ENCODE measurements at regions not wholly inside any gene's neighbourhood (a gene's known extent, or its start where the extent isn't known, plus 50 kb on each side); places are given as distances from the start of the nearest gene placed in this dataset.

- no peak overlapping the region for H3K4me2 ChIP-seq (ENCODE audit: low read length)
- H4K20me1 ChIP-seq (ENCODE audit: insufficient read depth): no peaks in the 10 kb centered on the region
- ChIA-PET RAD21 (ENCODE audit: low non-redundant PET in 1 of 2, low total read pairs in 2 of 2, uncharacterized antibody in 2 of 2, unreplicated experiment in 2 of 2) (no interaction called here), CTCF (no interaction called here), POLR2A (no interaction called here)
- DNase-seq (ENCODE audit: low read depth, low spot score) (no peak), ATAC-seq (no peak)
- no peak overlapping the region for H3K9ac ChIP-seq (ENCODE audit: low read length)
- intact Hi-C loops (cut with micrococcal nuclease): no loop called here
- TF ChIP-seq FOSL1 (IDR thresholded peaks at IDR 0.05; ENCODE audit: low read depth) (no peak), CBX3 (IDR thresholded peaks at IDR 0.05; ENCODE audit: low read depth) (no peak), EZH2phosphoT487 (IDR thresholded peaks at IDR 0.05; ENCODE audit: borderline replicate concordance) (no peak)
- H3K4me1 ChIP-seq (ENCODE audit: control insufficient read depth in 1 of 2, insufficient read depth in 2 of 2, low read length in 2 of 2): no peaks in the 10 kb centered on the region
- no peaks in the 10 kb centered on the region for H3K9me3 ChIP-seq (ENCODE audit: control insufficient read depth in 1 of 2, insufficient read depth in 1 of 2, low read depth in 1 of 2, low read length in 2 of 2)
- no peaks in the 10 kb centered on the region for H3K79me2 ChIP-seq (ENCODE audit: insufficient read depth, low read length)
- H3K9me2 ChIP-seq (ENCODE audit: insufficient read depth): no peaks in the 10 kb centered on the region
- no peak overlapping the region for H3K4me3 ChIP-seq (replicated peaks in 1 of 2; ENCODE audit: low read depth in 1 of 2, low read length in 2 of 2)
- H3K36me3 ChIP-seq (ENCODE audit: control insufficient read depth in 1 of 2, insufficient read depth in 2 of 2, low read length in 2 of 2): no peaks in the 10 kb centered on the region
- peaks cover 49% of the 10 kb centered on the region for H3K27me3 ChIP-seq (ENCODE audit: insufficient read depth, low read length)
- no peak overlapping the region for H2AFZ ChIP-seq (ENCODE audit: low read depth, low read length, poor library complexity, severe bottlenecking)
- H3K27ac ChIP-seq (ENCODE audit: low read depth, low read length): no peak overlapping the region
- BruUV-seq (replicated peaks): no TSS peak
Measured at GRCh38 chr15:60119101-60119500, 115.0 kb downstream of the FOXB1 start.

DNA sequence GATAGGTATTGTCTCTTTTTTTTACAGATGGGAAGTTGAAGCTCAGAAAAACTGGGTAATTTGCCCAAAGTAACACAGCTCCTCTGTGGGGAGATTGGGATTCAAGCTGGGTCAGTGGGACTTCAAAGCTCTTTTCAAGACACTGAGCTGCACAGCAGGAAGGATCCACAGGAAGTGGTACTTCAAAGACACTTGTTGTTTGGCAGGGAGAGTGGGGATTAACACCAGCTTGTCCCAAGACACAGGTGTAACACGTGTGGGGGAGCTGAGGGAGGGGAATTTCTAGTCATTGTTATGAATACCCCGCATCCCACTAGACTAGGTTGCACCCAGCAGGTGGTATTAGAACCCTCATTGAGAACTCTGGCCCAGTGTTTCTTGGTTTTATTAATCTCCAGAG, 116.0 kb downstream of the FOXB1 start:
- no peak for DNase-seq (ENCODE audit: low read depth, low spot score)
- H3K36me3 ChIP-seq (ENCODE audit: control insufficient read depth in 1 of 2, insufficient read depth in 2 of 2, low read length in 2 of 2): no peaks in the 10 kb centered on the region
- intact Hi-C loops (cut with micrococcal nuclease): no loop called here
- no peak overlapping the region for H3K9ac ChIP-seq (ENCODE audit: low read length)
- H3K27ac ChIP-seq (ENCODE audit: low read depth, low read length): no peak overlapping the region
- H3K4me2 ChIP-seq (ENCODE audit: low read length): no peak overlapping the region
- TF ChIP-seq SRF (IDR thresholded peaks at IDR 0.05; ENCODE audit: low read depth): no peak
- TF ChIP-seq ZBTB33 (IDR thresholded peaks at IDR 0.05; ENCODE audit: extremely low read depth, insufficient replicate concordance, low read length): no peak
- no peak for TF ChIP-seq EZH2phosphoT487 (IDR thresholded peaks at IDR 0.05; ENCODE audit: borderline replicate concordance)
- TF ChIP-seq CTCF (IDR thresholded peaks at IDR 0.05 in 2 of 3, conservative IDR thresholded peaks at IDR 0.05 in 1 of 3; ENCODE audit: borderline replicate concordance in 1 of 3, insufficient read depth in 1 of 3, low read depth in 2 of 3, low read length in 2 of 3): no peak
- no peak for TF ChIP-seq FOSL1 (IDR thresholded peaks at IDR 0.05; ENCODE audit: low read depth)
- no peak for TF ChIP-seq SP1 (IDR thresholded peaks at IDR 0.05; ENCODE audit: low read depth)
- TF ChIP-seq POLR2A (IDR thresholded peaks at IDR 0.05; ENCODE audit: borderline replicate concordance, extremely low read depth, insufficient read depth, insufficient read length): no peak
- TF ChIP-seq CEBPB (IDR thresholded peaks at IDR 0.05; ENCODE audit: low read depth): no peak
- TF ChIP-seq TCF7L2 (IDR thresholded peaks at IDR 0.05; ENCODE audit: borderline replicate concordance, extremely low read depth, insufficient read depth, insufficient read length): no peak
- TF ChIP-seq ELF1 (IDR thresholded peaks at IDR 0.05; ENCODE audit: borderline replicate concordance, low read depth): no peak
- no peak for TF ChIP-seq SIN3A (IDR thresholded peaks at IDR 0.05; ENCODE audit: low read depth)
- TF ChIP-seq EZH2 (IDR thresholded peaks at IDR 0.05): no peak
- TF ChIP-seq RAD21 (IDR thresholded peaks at IDR 0.05; ENCODE audit: low read depth): no peak
- TF ChIP-seq EGR1 (IDR thresholded peaks at IDR 0.05; ENCODE audit: low read depth): no peak
- TF ChIP-seq MAX (IDR thresholded peaks at IDR 0.05): no peak
- no peak for TF ChIP-seq ZFX (IDR thresholded peaks at IDR 0.05)
- TF ChIP-seq, protein P1, sequence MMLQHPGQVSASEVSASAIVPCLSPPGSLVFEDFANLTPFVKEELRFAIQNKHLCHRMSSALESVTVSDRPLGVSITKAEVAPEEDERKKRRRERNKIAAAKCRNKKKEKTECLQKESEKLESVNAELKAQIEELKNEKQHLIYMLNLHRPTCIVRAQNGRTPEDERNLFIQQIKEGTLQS (IDR thresholded peaks at IDR 0.05): no peak
- TF ChIP-seq YY1 (IDR thresholded peaks at IDR 0.05; ENCODE audit: extremely low read depth, insufficient replicate concordance, low read depth, low read length): no peak
- TF ChIP-seq POLR2AphosphoS5 (IDR thresholded peaks at IDR 0.05; ENCODE audit: low read depth, low read length): no peak
- no peak overlapping the region for H2AFZ ChIP-seq (ENCODE audit: low read depth, low read length, poor library complexity, severe bottlenecking)
- H3K9me3 ChIP-seq (ENCODE audit: control insufficient read depth in 1 of 2, insufficient read depth in 1 of 2, low read depth in 1 of 2, low read length in 2 of 2): no peaks in the 10 kb centered on the region
- H3K4me1 ChIP-seq (ENCODE audit: control insufficient read depth in 1 of 2, insufficient read depth in 2 of 2, low read length in 2 of 2): no peaks in the 10 kb centered on the region
- no peaks in the 10 kb centered on the region for H3K9me2 ChIP-seq (ENCODE audit: insufficient read depth)
- CTCF ChIA-PET: no interaction called here
- no peaks in the 10 kb centered on the region for H3K79me2 ChIP-seq (ENCODE audit: insufficient read depth, low read length)
- BruUV-seq (replicated peaks): no TSS peak
- H3K27me3 ChIP-seq (ENCODE audit: insufficient read depth, low read length): peaks cover 45% of the 10 kb centered on the region
- H3K4me3 ChIP-seq (replicated peaks in 1 of 2; ENCODE audit: low read depth in 1 of 2, low read length in 2 of 2): no peak overlapping the region
- no peak for ATAC-seq
- no peaks in the 10 kb centered on the region for H4K20me1 ChIP-seq (ENCODE audit: insufficient read depth)
- POLR2A ChIA-PET: no interaction called here
- RAD21 ChIA-PET (ENCODE audit: low non-redundant PET in 1 of 2, low total read pairs in 2 of 2, uncharacterized antibody in 2 of 2, unreplicated experiment in 2 of 2): no interaction called here

All from HCT116 (cell line).